ENCODE measurements at regions not wholly inside any gene's neighbourhood (a gene's known extent, or its start where the extent isn't known, plus 50 kb on each side); places are given as distances from the start of the nearest gene placed in this dataset.

GRCh38 chr1:59016390-59016789 is 232.5 kb upstream of the JUN start:
- Histone ChIP-seq H2BK12ac (ENCODE audit: low read length) (peak overlapping the region; percentile 47), H3K18ac (ENCODE audit: low read length) (no peak overlapping the region), H3K9me3 (ENCODE audit: insufficient read depth, low read depth, low read length) (no peaks in the 10 kb centered on the region), H4K91ac (ENCODE audit: low read depth, low read length) (peak overlapping the region; percentile 58), H3K36me3 (ENCODE audit: control insufficient read depth in 1 of 2, insufficient read depth in 2 of 2, low read length in 2 of 2) (no peaks in the 10 kb centered on the region), H3K4me3 (ENCODE audit: low read depth, low read length) (no peak overlapping the region), H2AFZ (ENCODE audit: insufficient read depth, low read length, poor library complexity) (no peak overlapping the region), H2BK120ac (ENCODE audit: insufficient read depth, low read length, poor library complexity) (peak overlapping the region; percentile 18), H3K14ac (ENCODE audit: low read length) (peak overlapping the region; percentile 15), H3K27ac (ENCODE audit: low read depth, low read length) (no peak overlapping the region), H3K4ac (ENCODE audit: low read depth, low read length) (no peak overlapping the region), H4K8ac (ENCODE audit: low read depth, low read length) (no peak overlapping the region), H3K4me1 (ENCODE audit: control insufficient read depth in 1 of 2, insufficient read depth in 2 of 2, low read length in 2 of 2) (peaks cover 30 to 38% of the 10 kb centered on the region in 2 experiments), H3K79me1 (ENCODE audit: low read length) (peaks cover 13% of the 10 kb centered on the region), H2AK5ac (ENCODE audit: low read length) (peak overlapping the region; percentile 2), H2BK5ac (ENCODE audit: low read depth, low read length, poor library complexity) (peak overlapping the region; percentile 8), H3K79me2 (ENCODE audit: control insufficient read depth, insufficient read depth, low read length, poor library complexity) (no peaks in the 10 kb centered on the region), H3K9ac (ENCODE audit: low read length) (no peak overlapping the region), H3K23ac (ENCODE audit: low read length) (no peak overlapping the region), H4K12ac (ENCODE audit: low read depth, low read length) (no peak overlapping the region), H3K27me3 (ENCODE audit: insufficient read depth, low read length) (no peaks in the 10 kb centered on the region), H3K4me2 (ENCODE audit: low read length) (no peak overlapping the region)
- no CpG with 5 or more reads among the region's 2 CpGs for WGBS (ENCODE audit: extremely low coverage, insufficient coverage, insufficient read length)
- no peak for DNase-seq

GRCh38 chr1:59017501-59018231 is 233.8 kb upstream of the JUN start:
- Histone ChIP-seq H3K36me3 (ENCODE audit: control insufficient read depth in 1 of 2, insufficient read depth in 2 of 2, low read length in 2 of 2) (no peaks in the 10 kb centered on the region), H3K27me3 (ENCODE audit: insufficient read depth, low read length) (no peaks in the 10 kb centered on the region), H3K79me1 (ENCODE audit: low read length) (peaks cover 13% of the 10 kb centered on the region), H3K79me2 (ENCODE audit: control insufficient read depth, insufficient read depth, low read length, poor library complexity) (no peaks in the 10 kb centered on the region), H2BK5ac (ENCODE audit: low read depth, low read length, poor library complexity) (peak overlapping the region; percentile 60), H3K9ac (ENCODE audit: low read length) (no peak overlapping the region), H4K8ac (ENCODE audit: low read depth, low read length) (no peak overlapping the region), H3K14ac (ENCODE audit: low read length) (no peak overlapping the region), H4K91ac (ENCODE audit: low read depth, low read length) (peak overlapping the region; percentile 22), H2AFZ (ENCODE audit: insufficient read depth, low read length, poor library complexity) (no peak overlapping the region), H3K9me3 (ENCODE audit: insufficient read depth, low read depth, low read length) (no peaks in the 10 kb centered on the region), H3K4me2 (ENCODE audit: low read length) (no peak overlapping the region), H4K12ac (ENCODE audit: low read depth, low read length) (no peak overlapping the region), H3K4ac (ENCODE audit: low read depth, low read length) (no peak overlapping the region), H2AK5ac (ENCODE audit: low read length) (no peak overlapping the region), H2BK120ac (ENCODE audit: insufficient read depth, low read length, poor library complexity) (no peak overlapping the region), H3K18ac (ENCODE audit: low read length) (no peak overlapping the region), H3K4me3 (ENCODE audit: low read depth, low read length) (no peak overlapping the region), H3K27ac (ENCODE audit: low read depth, low read length) (peak overlapping the region; percentile 51), H3K4me1 (ENCODE audit: control insufficient read depth in 1 of 2, insufficient read depth in 2 of 2, low read length in 2 of 2) (peaks cover 30 to 38% of the 10 kb centered on the region in 2 experiments), H2BK12ac (ENCODE audit: low read length) (no peak overlapping the region), H3K23ac (ENCODE audit: low read length) (no peak overlapping the region)
- WGBS (ENCODE audit: extremely low coverage, insufficient coverage, insufficient read length), result no CpG with 5 or more reads among the region's 8 CpGs
- DNase-seq, result no peak

- DNase-seq, result no peak
- Histone ChIP-seq H3K9ac (ENCODE audit: low read length) (no peak overlapping the region), H3K79me1 (ENCODE audit: low read length) (peaks cover 11% of the 10 kb centered on the region), H3K4ac (ENCODE audit: low read depth, low read length) (no peak overlapping the region), H2AK5ac (ENCODE audit: low read length) (peak overlapping the region; percentile 7), H3K4me3 (ENCODE audit: low read depth, low read length) (no peak overlapping the region), H3K9me3 (ENCODE audit: insufficient read depth, low read depth, low read length) (no peaks in the 10 kb centered on the region), H2BK12ac (ENCODE audit: low read length) (no peak overlapping the region), H2BK5ac (ENCODE audit: low read depth, low read length, poor library complexity) (no peak overlapping the region), H4K91ac (ENCODE audit: low read depth, low read length) (no peak overlapping the region), H4K8ac (ENCODE audit: low read depth, low read length) (no peak overlapping the region), H3K14ac (ENCODE audit: low read length) (no peak overlapping the region), H3K79me2 (ENCODE audit: control insufficient read depth, insufficient read depth, low read length, poor library complexity) (no peaks in the 10 kb centered on the region), H3K18ac (ENCODE audit: low read length) (no peak overlapping the region), H4K12ac (ENCODE audit: low read depth, low read length) (no peak overlapping the region), H3K27me3 (ENCODE audit: insufficient read depth, low read length) (no peaks in the 10 kb centered on the region), H3K4me1 (ENCODE audit: control insufficient read depth in 1 of 2, insufficient read depth in 2 of 2, low read length in 2 of 2) (peaks cover 26 to 34% of the 10 kb centered on the region in 2 experiments), H3K27ac (ENCODE audit: low read depth, low read length) (no peak overlapping the region), H3K4me2 (ENCODE audit: low read length) (no peak overlapping the region), H2AFZ (ENCODE audit: insufficient read depth, low read length, poor library complexity) (no peak overlapping the region), H3K36me3 (ENCODE audit: control insufficient read depth in 1 of 2, insufficient read depth in 2 of 2, low read length in 2 of 2) (no peaks in the 10 kb centered on the region), H2BK120ac (ENCODE audit: insufficient read depth, low read length, poor library complexity) (no peak overlapping the region), H3K23ac (ENCODE audit: low read length) (no peak overlapping the region)
- WGBS (ENCODE audit: extremely low coverage, insufficient coverage, insufficient read length), result no CpG with 5 or more reads among the region's 6 CpGs
Observed at GRCh38 chr1:59018446-59018845, 234.6 kb upstream of the JUN start.

GRCh38 chr1:59018860-59019259 is 235.0 kb upstream of the JUN start:
- WGBS (ENCODE audit: extremely low coverage, insufficient coverage, insufficient read length), result no CpG with 5 or more reads among the region's 7 CpGs
- H3K36me3 ChIP-seq (ENCODE audit: control insufficient read depth in 1 of 2, insufficient read depth in 2 of 2, low read length in 2 of 2), result no peaks in the 10 kb centered on the region
- H3K14ac ChIP-seq (ENCODE audit: low read length), result no peak overlapping the region
- H3K18ac ChIP-seq (ENCODE audit: low read length), result no peak overlapping the region
- no peak overlapping the region for H4K12ac ChIP-seq (ENCODE audit: low read depth, low read length)
- DNase-seq, result no peak
- H3K9ac ChIP-seq (ENCODE audit: low read length), result no peak overlapping the region
- no peaks in the 10 kb centered on the region for H3K9me3 ChIP-seq (ENCODE audit: insufficient read depth, low read depth, low read length)
- no peak overlapping the region for H2BK12ac ChIP-seq (ENCODE audit: low read length)
- peaks cover 26 to 34% of the 10 kb centered on the region in 2 experiments for H3K4me1 ChIP-seq (ENCODE audit: control insufficient read depth in 1 of 2, insufficient read depth in 2 of 2, low read length in 2 of 2)
- H2BK5ac ChIP-seq (ENCODE audit: low read depth, low read length, poor library complexity), result no peak overlapping the region
- no peak overlapping the region for H4K91ac ChIP-seq (ENCODE audit: low read depth, low read length)
- H3K4me3 ChIP-seq (ENCODE audit: low read depth, low read length), result no peak overlapping the region
- H3K27me3 ChIP-seq (ENCODE audit: insufficient read depth, low read length), result no peaks in the 10 kb centered on the region
- no peak overlapping the region for H2BK120ac ChIP-seq (ENCODE audit: insufficient read depth, low read length, poor library complexity)
- H3K27ac ChIP-seq (ENCODE audit: low read depth, low read length), result no peak overlapping the region
- no peak overlapping the region for H3K4me2 ChIP-seq (ENCODE audit: low read length)
- H3K79me1 ChIP-seq (ENCODE audit: low read length), result peaks cover 11% of the 10 kb centered on the region
- no peak overlapping the region for H3K23ac ChIP-seq (ENCODE audit: low read length)
- no peak overlapping the region for H4K8ac ChIP-seq (ENCODE audit: low read depth, low read length)
- H2AFZ ChIP-seq (ENCODE audit: insufficient read depth, low read length, poor library complexity), result no peak overlapping the region
- H3K79me2 ChIP-seq (ENCODE audit: control insufficient read depth, insufficient read depth, low read length, poor library complexity), result no peaks in the 10 kb centered on the region
- H3K4ac ChIP-seq (ENCODE audit: low read depth, low read length), result no peak overlapping the region
- peak overlapping the region; percentile 7 for H2AK5ac ChIP-seq (ENCODE audit: low read length)

Measured in trophoblast cell (in vitro differentiated cells and primary cell).